H9 (cell line): ENCODE measurements at regions not wholly inside any gene's neighbourhood (a gene's known extent, or its start where the extent isn't known, plus 50 kb on each side); places are given as distances from the start of the nearest gene placed in this dataset.

Experiments used
- DNase-seq: peaks from one replicate; pipeline ENCODE4 v3.0.0-alpha.2; 2017
- H2AFZ ChIP-seq: one replicate; pipeline ENCODE4 v1.6.1; 2013; ENCODE audit warnings: mild to moderate bottlenecking, low read length, control low read depth, moderate library complexity
- H2AK5ac ChIP-seq: 2 replicates; pipeline ENCODE4 v1.6.1; 2013; ENCODE audit warnings: low read length, control low read depth, mixed read lengths; ENCODE audit not compliant: insufficient read length
- H2BK120ac ChIP-seq: one replicate; pipeline ENCODE4 v1.6.1; 2013; ENCODE audit warnings: low read depth, mild to moderate bottlenecking, low read length, control low read depth, inconsistent platforms; ENCODE audit not compliant: poor library complexity, severe bottlenecking
- H2BK12ac ChIP-seq: 2 replicates; pipeline ENCODE4 v1.6.1; 2013; ENCODE audit warnings: low read length, control low read depth, mixed read lengths, low read depth; ENCODE audit not compliant: insufficient read length
- H2BK15ac ChIP-seq: 2 replicates; pipeline ENCODE4 v1.6.1; 2013; ENCODE audit warnings: low read depth, low read length, control low read depth
- H2BK20ac ChIP-seq: one replicate; pipeline ENCODE4 v1.6.1; 2013; ENCODE audit warnings: low read depth, mild to moderate bottlenecking, low read length, control low read depth, inconsistent platforms; ENCODE audit not compliant: poor library complexity, severe bottlenecking
- H2BK5ac ChIP-seq: 2 replicates; pipeline ENCODE4 v1.6.1; 2013; ENCODE audit warnings: low read length, control low read depth, mixed read lengths; ENCODE audit not compliant: insufficient read length
- H3K14ac ChIP-seq: 2 replicates; pipeline ENCODE4 v1.6.1; 2013; ENCODE audit warnings: low read length, control low read depth; ENCODE audit not compliant: insufficient read depth
- H3K18ac ChIP-seq: 2 replicates; pipeline ENCODE4 v1.6.1; 2013; ENCODE audit warnings: low read depth, mild to moderate bottlenecking, mixed read lengths, low read length, control low read depth; ENCODE audit not compliant: insufficient read length
- H3K23ac ChIP-seq: 2 replicates; pipeline ENCODE4 v1.6.1; 2013; ENCODE audit warnings: low read length, control low read depth, mixed read lengths, low read depth; ENCODE audit not compliant: insufficient read length
- H3K23me2 ChIP-seq: 2 replicates; pipeline ENCODE4 v1.6.1; 2013; ENCODE audit warnings: low read depth, mild to moderate bottlenecking, mixed read lengths, low read length, control low read depth; ENCODE audit not compliant: insufficient read length, poor library complexity, severe bottlenecking
- H3K27ac ChIP-seq: 2 replicates; pipeline ENCODE4 v1.5.1; 2013; ENCODE audit warnings: low read length, control low read depth, mixed read lengths, low read depth; ENCODE audit not compliant: insufficient read length
- H3K27me3 ChIP-seq: 2 replicates; pipeline ENCODE4 v1.6.1; 2013; ENCODE audit warnings: low read length, control low read depth, inconsistent platforms; ENCODE audit not compliant: insufficient read depth
- H3K4ac ChIP-seq: 2 replicates; pipeline ENCODE4 v1.6.1; 2013; ENCODE audit warnings: low read depth, mild to moderate bottlenecking, control low read depth, inconsistent platforms, low read length, moderate library complexity
- H3K4me1 ChIP-seq: 2 replicates; pipeline ENCODE4 v1.6.1; 2013; ENCODE audit warnings: low read length, control low read depth, inconsistent platforms; ENCODE audit not compliant: insufficient read depth
- H3K4me2 ChIP-seq: 2 replicates; pipeline ENCODE4 v1.6.1; 2013; ENCODE audit warnings: low read length, control low read depth, mixed read lengths; ENCODE audit not compliant: insufficient read length, insufficient read depth
- H3K56ac ChIP-seq: 2 replicates; pipeline ENCODE4 v1.6.1; 2013; ENCODE audit warnings: low read depth, mild to moderate bottlenecking, mixed read lengths, low read length, control low read depth; ENCODE audit not compliant: insufficient read length
- H3K79me1 ChIP-seq: 2 replicates; pipeline ENCODE4 v1.6.1; 2013; ENCODE audit warnings: low read depth, mild to moderate bottlenecking, moderate library complexity, low read length, control low read depth, inconsistent platforms; ENCODE audit not compliant: insufficient read depth, poor library complexity, severe bottlenecking
- H3K79me2 ChIP-seq: 2 replicates; pipeline ENCODE4 v1.6.1; 2013; ENCODE audit warnings: low read length, control low read depth, inconsistent platforms; ENCODE audit not compliant: insufficient read depth
- H3K9ac ChIP-seq: 2 replicates; pipeline ENCODE4 v1.6.1; 2013; ENCODE audit warnings: low read length, control low read depth, mixed read lengths; ENCODE audit not compliant: insufficient read length; ENCODE audit errors: extremely low read depth
- H3K9me3 ChIP-seq: one replicate; pipeline ENCODE4 v1.6.1; 2013; ENCODE audit warnings: low read depth, low read length, inconsistent platforms; ENCODE audit not compliant: control insufficient read depth
- H3T11ph ChIP-seq: one replicate; pipeline ENCODE4 v1.6.1; 2013; ENCODE audit warnings: mild to moderate bottlenecking, low read length, control low read depth, inconsistent platforms
- H4K20me1 ChIP-seq: one replicate; pipeline ENCODE4 v1.6.1; 2013; ENCODE audit not compliant: control insufficient read depth, insufficient read length, insufficient read depth
- H4K5ac ChIP-seq: 2 replicates; pipeline ENCODE4 v1.6.1; 2013; ENCODE audit warnings: low read depth, mild to moderate bottlenecking, mixed read lengths, low read length, control low read depth; ENCODE audit not compliant: insufficient read length
- H4K8ac ChIP-seq: replicated peaks from 2 replicates; pipeline ENCODE4 v1.6.1; 2013; ENCODE audit warnings: low read length, control low read depth, mixed read lengths, low read depth; ENCODE audit not compliant: insufficient read length
- H4K91ac ChIP-seq: 2 replicates; pipeline ENCODE4 v1.6.1; 2013; ENCODE audit warnings: low read depth, mild to moderate bottlenecking, moderate library complexity, mixed read lengths, low read length, control low read depth; ENCODE audit not compliant: insufficient read length
- H3K27ac Mint-ChIP-seq, 3 experiments: 2 replicates in 2 of 3; 3 replicates in 1 of 3; pipeline ENCODE4 v1.8.0; 2020 to 2021; ENCODE audit warnings: mixed read lengths in 3 of 3, mild to moderate bottlenecking in 1 of 3, moderate library complexity in 1 of 3
- H3K27me3 Mint-ChIP-seq: 2 replicates; pipeline ENCODE4 v1.8.0; 2021; ENCODE audit warnings: low read depth, mild to moderate bottlenecking, moderate library complexity, mixed read lengths
- H3K36me3 Mint-ChIP-seq, 3 experiments: 2 replicates in 2 of 3; 3 replicates in 1 of 3; pipeline ENCODE4 v1.8.0; 2020 to 2021; ENCODE audit warnings: low read depth in 3 of 3, mixed read lengths in 3 of 3; ENCODE audit not compliant: insufficient read depth in 1 of 3
- H3K4me1 Mint-ChIP-seq, 2 experiments: 2 replicates each; pipeline ENCODE4 v1.8.0; 2020; ENCODE audit warnings: mixed read lengths in 2 of 2
- H3K4me3 Mint-ChIP-seq, 2 experiments: 2 replicates in 1 of 2; 3 replicates in 1 of 2; pipeline ENCODE4 v1.8.0; 2020 to 2021; ENCODE audit warnings: mild to moderate bottlenecking in 2 of 2, mixed read lengths in 2 of 2, moderate library complexity in 1 of 2
- H3K9me3 Mint-ChIP-seq, 2 experiments: 2 replicates in 1 of 2; 3 replicates in 1 of 2; pipeline ENCODE4 v1.8.0; 2020; ENCODE audit warnings: mild to moderate bottlenecking in 2 of 2, mixed read lengths in 2 of 2, moderate library complexity in 1 of 2
- WGBS: extraction: QIAGEN DNeasy Blood & Tissue Kit; methylation state at CpG from one replicate; pipeline ENCODE4 v1.1.7; 2013; ENCODE audit warnings: missing lambda C conversion rate, low lambda C conversion rate, mixed read lengths; ENCODE audit not compliant: insufficient read length; ENCODE audit errors: extremely low coverage; 5-methylcytosine and 5-hydroxymethylcytosine counted together
- TF ChIP-seq, protein P1 (sequence below): fragments of 200-600 bp; sonication (generic); conservative IDR thresholded peaks from 3 replicates; pipeline ENCODE4 v1.8.0; 2021; ENCODE audit warnings: antibody characterized with exemption, mild to moderate bottlenecking

DNA sequence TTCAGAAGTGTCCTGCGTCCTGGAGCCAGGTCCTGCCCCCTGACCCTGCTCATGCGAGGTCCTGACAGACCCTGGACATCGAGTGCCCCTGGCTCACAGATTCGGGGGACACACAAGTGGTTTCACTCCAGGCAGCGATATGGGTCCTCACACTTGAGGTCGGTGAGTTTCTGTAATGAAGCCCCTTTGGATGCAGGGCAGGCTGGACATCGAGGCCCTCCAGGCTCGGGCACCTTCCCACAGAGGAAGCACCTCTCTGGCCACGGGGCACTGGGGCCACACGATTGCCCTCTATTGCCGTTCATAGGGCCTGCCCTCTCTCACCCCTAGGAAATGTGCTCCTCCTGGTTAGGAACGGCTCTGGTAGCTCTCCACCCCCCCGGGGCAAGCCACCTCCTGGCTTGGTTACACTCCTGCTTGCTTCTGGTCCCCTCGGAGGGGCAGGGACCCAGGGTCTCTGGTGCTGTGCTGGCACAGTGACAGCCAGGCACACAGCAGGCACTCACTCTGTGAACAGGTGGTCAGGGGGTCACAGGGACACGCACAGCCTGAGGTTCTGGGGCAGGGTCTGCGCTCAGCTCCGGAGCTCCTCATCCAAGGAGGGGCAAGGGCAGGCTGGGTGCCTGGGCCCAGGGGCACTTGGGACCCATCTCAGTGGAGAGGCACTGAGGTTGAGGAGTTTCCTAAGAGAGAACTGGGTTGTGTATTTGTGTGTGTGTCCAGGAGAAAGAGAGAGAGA is 907.7 kb downstream of the BRD1 start:
- no peak overlapping the region for H3K4ac ChIP-seq
- Mint-ChIP-seq H3K36me3 (peaks cover 2 to 10% (median 7%) of the 10 kb centered on the region in 3 experiments; a peak in 6 of 7 replicates), H3K9me3 (peaks cover 18 to 19% of the 10 kb centered on the region in 2 experiments), H3K4me1 (peaks cover 13 to 16% of the 10 kb centered on the region in 2 experiments), H3K4me3 (no peak overlapping the region), H3K27ac (no peak overlapping the region), H3K27me3 (peaks cover 28% of the 10 kb centered on the region)
- H3K56ac ChIP-seq = no peak overlapping the region
- TF ChIP-seq, protein P1, sequence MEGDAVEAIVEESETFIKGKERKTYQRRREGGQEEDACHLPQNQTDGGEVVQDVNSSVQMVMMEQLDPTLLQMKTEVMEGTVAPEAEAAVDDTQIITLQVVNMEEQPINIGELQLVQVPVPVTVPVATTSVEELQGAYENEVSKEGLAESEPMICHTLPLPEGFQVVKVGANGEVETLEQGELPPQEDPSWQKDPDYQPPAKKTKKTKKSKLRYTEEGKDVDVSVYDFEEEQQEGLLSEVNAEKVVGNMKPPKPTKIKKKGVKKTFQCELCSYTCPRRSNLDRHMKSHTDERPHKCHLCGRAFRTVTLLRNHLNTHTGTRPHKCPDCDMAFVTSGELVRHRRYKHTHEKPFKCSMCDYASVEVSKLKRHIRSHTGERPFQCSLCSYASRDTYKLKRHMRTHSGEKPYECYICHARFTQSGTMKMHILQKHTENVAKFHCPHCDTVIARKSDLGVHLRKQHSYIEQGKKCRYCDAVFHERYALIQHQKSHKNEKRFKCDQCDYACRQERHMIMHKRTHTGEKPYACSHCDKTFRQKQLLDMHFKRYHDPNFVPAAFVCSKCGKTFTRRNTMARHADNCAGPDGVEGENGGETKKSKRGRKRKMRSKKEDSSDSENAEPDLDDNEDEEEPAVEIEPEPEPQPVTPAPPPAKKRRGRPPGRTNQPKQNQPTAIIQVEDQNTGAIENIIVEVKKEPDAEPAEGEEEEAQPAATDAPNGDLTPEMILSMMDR = no peak
- no peak overlapping the region for H3K9ac ChIP-seq
- H3K4me2 ChIP-seq = no peak overlapping the region
- no peak overlapping the region for H2AFZ ChIP-seq
- H3K23me2 ChIP-seq = no peaks in the 10 kb centered on the region
- no peak overlapping the region for H2AK5ac ChIP-seq
- no peak overlapping the region for H4K8ac ChIP-seq
- H3K27me3 ChIP-seq = no peaks in the 10 kb centered on the region
- WGBS = no CpG with 5 or more reads among the region's 17 CpGs
- H2BK15ac ChIP-seq = no peak overlapping the region
- no peak overlapping the region for H3K18ac ChIP-seq
- no peak overlapping the region for H2BK120ac ChIP-seq
- H3K27ac ChIP-seq = no peak overlapping the region
- H3K79me2 ChIP-seq = no peaks in the 10 kb centered on the region
- H2BK5ac ChIP-seq = no peak overlapping the region
- H3K9me3 ChIP-seq = no peaks in the 10 kb centered on the region
- no peak overlapping the region for H2BK20ac ChIP-seq
- DNase-seq = peak; percentile 16
- H3K79me1 ChIP-seq = no peaks in the 10 kb centered on the region
- no peak overlapping the region for H3K23ac ChIP-seq
- no peak overlapping the region for H4K5ac ChIP-seq
- H2BK12ac ChIP-seq = no peak overlapping the region
- H4K20me1 ChIP-seq = no peaks in the 10 kb centered on the region
- no peaks in the 10 kb centered on the region for H3K4me1 ChIP-seq
- no peak overlapping the region for H4K91ac ChIP-seq
- no peak overlapping the region for H3T11ph ChIP-seq
- no peak overlapping the region; the same call in 1 of the 2 replicates for H3K14ac ChIP-seq
